Endodermal cell (in vitro differentiated cells): ENCODE measurements at regions not wholly inside any gene's neighbourhood (a gene's known extent, or its start where the extent isn't known, plus 50 kb on each side); places are given as distances from the start of the nearest gene placed in this dataset.

Source experiments
- DNase-seq: peaks from one replicate; pipeline ENCODE4 v3.0.0-alpha.2; 2017
- H3K27ac ChIP-seq: 2 replicates; pipeline ENCODE4 v1.5.1; 2013; ENCODE audit warnings: mild to moderate bottlenecking, low read depth, low read length, moderate library complexity
- H3K27me3 ChIP-seq: 2 replicates; pipeline ENCODE4 v1.6.1; 2013; ENCODE audit warnings: mild to moderate bottlenecking, low read length, moderate library complexity; ENCODE audit not compliant: insufficient read depth, control insufficient read depth, poor library complexity, severe bottlenecking
- H3K36me3 ChIP-seq: 2 replicates; pipeline ENCODE4 v1.7.0; 2013; ENCODE audit warnings: mild to moderate bottlenecking, low read length, moderate library complexity; ENCODE audit not compliant: control insufficient read depth, insufficient read depth
- H3K4me1 ChIP-seq: one replicate; pipeline ENCODE4 v1.7.0; 2013; ENCODE audit warnings: low read length; ENCODE audit not compliant: control insufficient read depth, insufficient read depth
- H3K4me3 ChIP-seq: 2 replicates; pipeline ENCODE4 v1.5.1; 2013; ENCODE audit warnings: mild to moderate bottlenecking, low read length, moderate library complexity
- H3K9ac ChIP-seq: 2 replicates; pipeline ENCODE4 v1.6.1; 2013; ENCODE audit warnings: mild to moderate bottlenecking, low read length, moderate library complexity; ENCODE audit not compliant: poor library complexity, severe bottlenecking; ENCODE audit errors: extremely low read depth
- H3K9me3 ChIP-seq: 2 replicates; pipeline ENCODE4 v1.6.1; 2013; ENCODE audit warnings: mild to moderate bottlenecking, low read length, moderate library complexity; ENCODE audit not compliant: control insufficient read depth
- H3K27ac Mint-ChIP-seq: 2 replicates; pipeline ENCODE4 v1.8.0; 2020; ENCODE audit warnings: mixed read lengths
- H3K27me3 Mint-ChIP-seq: 2 replicates; pipeline ENCODE4 v1.8.0; 2021; ENCODE audit warnings: mild to moderate bottlenecking, mixed read lengths; ENCODE audit not compliant: insufficient read depth
- H3K36me3 Mint-ChIP-seq: 2 replicates; pipeline ENCODE4 v1.8.0; 2020; ENCODE audit warnings: low read depth, mixed read lengths
- H3K4me1 Mint-ChIP-seq: 2 replicates; pipeline ENCODE4 v1.8.0; 2020; ENCODE audit warnings: mixed read lengths
- H3K4me3 Mint-ChIP-seq: 2 replicates; pipeline ENCODE4 v1.8.0; 2020; ENCODE audit warnings: mild to moderate bottlenecking, moderate library complexity, mixed read lengths
- H3K9me3 Mint-ChIP-seq: 2 replicates; pipeline ENCODE4 v1.8.0; 2020; ENCODE audit warnings: mild to moderate bottlenecking, mixed read lengths
- WGBS, 2 experiments: methylation state at CpG; one replicate each; pipeline versions ENCODE4 v1.1.5 to v1.1.7; 2013; ENCODE audit warnings: missing lambda C conversion rate in 2 of 2, mixed read lengths in 1 of 2; ENCODE audit not compliant: insufficient coverage in 1 of 2, insufficient read length in 1 of 2; 5-methylcytosine and 5-hydroxymethylcytosine counted together
- TF ChIP-seq, protein P1 (sequence below): fragments of 200-600 bp; sonication (generic); conservative IDR thresholded peaks from 2 replicates; pipeline ENCODE4 v1.5.0; 2021; ENCODE audit warnings: antibody characterized with exemption, mild to moderate bottlenecking

DNA sequence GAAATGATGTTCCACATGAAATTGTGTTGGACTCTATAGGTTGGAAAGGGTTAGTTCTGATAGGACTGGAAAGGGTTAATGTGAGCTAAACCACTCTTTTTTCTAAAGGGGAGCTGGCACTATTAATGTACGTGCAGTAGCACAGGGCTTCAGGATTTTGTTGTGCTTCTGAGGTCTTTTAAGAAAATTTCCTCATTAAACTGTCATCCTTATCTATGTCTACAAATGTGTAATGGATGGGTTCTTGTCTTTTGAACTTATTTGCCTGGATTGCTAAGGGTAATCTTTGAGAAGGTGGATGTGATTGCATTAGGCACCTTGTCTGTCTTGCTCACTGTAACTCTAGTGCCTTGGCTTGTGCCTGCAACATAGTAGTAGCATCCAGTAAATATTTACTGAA, 106.0 kb upstream of the SLC4A4 start:
- H3K36me3 ChIP-seq, result no peaks in the 10 kb centered on the region
- H3K9me3 ChIP-seq, result no peaks in the 10 kb centered on the region
- no peak for DNase-seq
- H3K4me1 ChIP-seq, result peaks cover 7% of the 10 kb centered on the region
- WGBS, 2 experiments, result 83 to 100% methylated on average over 1 of the region's 1 CpG
- H3K27me3 ChIP-seq, result peaks cover 50% of the 10 kb centered on the region
- no peak overlapping the region for H3K27ac ChIP-seq
- Mint-ChIP-seq H3K4me3 (no peak overlapping the region), H3K27ac (no peak overlapping the region), H3K36me3 (no peaks in the 10 kb centered on the region), H3K27me3 (peaks cover 35% of the 10 kb centered on the region), H3K4me1 (peaks cover 24% of the 10 kb centered on the region), H3K9me3 (no peaks in the 10 kb centered on the region)
- H3K4me3 ChIP-seq, result no peak overlapping the region
- TF ChIP-seq, protein P1, sequence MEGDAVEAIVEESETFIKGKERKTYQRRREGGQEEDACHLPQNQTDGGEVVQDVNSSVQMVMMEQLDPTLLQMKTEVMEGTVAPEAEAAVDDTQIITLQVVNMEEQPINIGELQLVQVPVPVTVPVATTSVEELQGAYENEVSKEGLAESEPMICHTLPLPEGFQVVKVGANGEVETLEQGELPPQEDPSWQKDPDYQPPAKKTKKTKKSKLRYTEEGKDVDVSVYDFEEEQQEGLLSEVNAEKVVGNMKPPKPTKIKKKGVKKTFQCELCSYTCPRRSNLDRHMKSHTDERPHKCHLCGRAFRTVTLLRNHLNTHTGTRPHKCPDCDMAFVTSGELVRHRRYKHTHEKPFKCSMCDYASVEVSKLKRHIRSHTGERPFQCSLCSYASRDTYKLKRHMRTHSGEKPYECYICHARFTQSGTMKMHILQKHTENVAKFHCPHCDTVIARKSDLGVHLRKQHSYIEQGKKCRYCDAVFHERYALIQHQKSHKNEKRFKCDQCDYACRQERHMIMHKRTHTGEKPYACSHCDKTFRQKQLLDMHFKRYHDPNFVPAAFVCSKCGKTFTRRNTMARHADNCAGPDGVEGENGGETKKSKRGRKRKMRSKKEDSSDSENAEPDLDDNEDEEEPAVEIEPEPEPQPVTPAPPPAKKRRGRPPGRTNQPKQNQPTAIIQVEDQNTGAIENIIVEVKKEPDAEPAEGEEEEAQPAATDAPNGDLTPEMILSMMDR, result no peak
- no peak overlapping the region for H3K9ac ChIP-seq

- no peaks in the 10 kb centered on the region for H3K9me3 Mint-ChIP-seq
- Histone ChIP-seq H3K27ac (peak overlapping the region; percentile 51), H3K9me3 (no peaks in the 10 kb centered on the region), H3K27me3 (peaks cover 44% of the 10 kb centered on the region), H3K36me3 (no peaks in the 10 kb centered on the region), H3K4me3 (no peak overlapping the region), H3K4me1 (peaks cover 4% of the 10 kb centered on the region), H3K9ac (no peak overlapping the region)
- no peak for DNase-seq
- no peak overlapping the region for H3K27ac Mint-ChIP-seq
- H3K4me3 Mint-ChIP-seq, result no peak overlapping the region
- H3K27me3 Mint-ChIP-seq, result peaks cover 34% of the 10 kb centered on the region
- TF ChIP-seq, protein P1, result no peak
- peaks cover 11% of the 10 kb centered on the region for H3K4me1 Mint-ChIP-seq
- no peaks in the 10 kb centered on the region for H3K36me3 Mint-ChIP-seq
- 75 to 78% methylated on average over 6 to 11 of the region's 12 CpGs for WGBS, 2 experiments
These were observed 103.3 kb upstream of the SLC4A4 start for GRCh38 chr4:71235311-71236201.

GRCh38 chr4:71236226-71236625, 102.6 kb upstream of the SLC4A4 start:
- Mint-ChIP-seq H3K36me3 (no peaks in the 10 kb centered on the region), H3K4me3 (no peak overlapping the region)
- TF ChIP-seq, protein P1, result no peak

More at GRCh38 chr4:71236226-71236625, 102.6 kb upstream of the SLC4A4 start:
- H3K36me3 ChIP-seq, result no peaks in the 10 kb centered on the region
- no peaks in the 10 kb centered on the region for H3K9me3 ChIP-seq
- H3K27me3 ChIP-seq, result peaks cover 37% of the 10 kb centered on the region
- Mint-ChIP-seq H3K27ac (no peak overlapping the region), H3K4me1 (peaks cover 11% of the 10 kb centered on the region), H3K9me3 (no peaks in the 10 kb centered on the region), H3K27me3 (peaks cover 28% of the 10 kb centered on the region)
- H3K4me3 ChIP-seq, result no peak overlapping the region
- H3K4me1 ChIP-seq, result peaks cover 4% of the 10 kb centered on the region
- no peak for DNase-seq
- no peak overlapping the region for H3K9ac ChIP-seq
- H3K27ac ChIP-seq, result no peak overlapping the region
- WGBS, 2 experiments, result 94 to 96% methylated on average over 3 to 4 of the region's 4 CpGs
